ENCODE measurements at regions not wholly inside any gene's neighbourhood (a gene's known extent, or its start where the extent isn't known, plus 50 kb on each side); places are given as distances from the start of the nearest gene placed in this dataset.

GRCh38 chr13:50576156-50576555, 267.3 kb downstream of the DLEU7 start:
- no peak for DNase-seq (ENCODE audit: low spot score)

GRCh38 chr13:50577806-50578205, 265.7 kb downstream of the DLEU7 start:
- DNase-seq (ENCODE audit: low spot score) = no peak

GRCh38 chr13:50580684-50581305, 262.7 kb downstream of the DLEU7 start:
- DNase-seq (ENCODE audit: low spot score) = no peak

- no peak for DNase-seq (ENCODE audit: low spot score)
These were observed 261.8 kb downstream of the DLEU7 start for GRCh38 chr13:50581586-50582196.

GRCh38 chr13:50584856-50585580, 258.5 kb downstream of the DLEU7 start:
- DNase-seq (ENCODE audit: low spot score) = no peak

- DNase-seq (ENCODE audit: low spot score) = no peak
These were observed 257.6 kb downstream of the DLEU7 start for GRCh38 chr13:50585674-50586413.

GRCh38 chr13:50586414-50587083, 256.9 kb downstream of the DLEU7 start:
- DNase-seq (ENCODE audit: low spot score) = no peak

- DNase-seq (ENCODE audit: low spot score) = no peak
These were observed 256.4 kb downstream of the DLEU7 start for GRCh38 chr13:50587115-50587514.

GRCh38 chr13:50587645-50588373, 255.7 kb downstream of the DLEU7 start:
- no peak for DNase-seq (ENCODE audit: low spot score)

GRCh38 chr13:50588491-50589130, 254.9 kb downstream of the DLEU7 start:
- DNase-seq (ENCODE audit: low spot score) = no peak

GRCh38 chr13:50589139-50589538, 254.4 kb downstream of the DLEU7 start:
- no peak for DNase-seq (ENCODE audit: low spot score)

- DNase-seq (ENCODE audit: low spot score) = no peak
These were observed 253.8 kb downstream of the DLEU7 start for GRCh38 chr13:50589651-50590054.

- no peak for DNase-seq (ENCODE audit: low spot score)
These were observed 250.9 kb downstream of the DLEU7 start for GRCh38 chr13:50592412-50593155.

- DNase-seq (ENCODE audit: low spot score) = no peak
These were observed 250.3 kb downstream of the DLEU7 start for GRCh38 chr13:50593207-50593606.

GRCh38 chr13:50594276-50595051, 249.0 kb downstream of the DLEU7 start:
- DNase-seq (ENCODE audit: low spot score) = no peak

GRCh38 chr13:50595196-50595595, 248.3 kb downstream of the DLEU7 start:
- no peak for DNase-seq (ENCODE audit: low spot score)

GRCh38 chr13:50596156-50596555, 247.3 kb downstream of the DLEU7 start:
- DNase-seq (ENCODE audit: low spot score) = no peak

- no peak for DNase-seq (ENCODE audit: low spot score)
These were observed 246.7 kb downstream of the DLEU7 start for GRCh38 chr13:50596776-50597203.

GRCh38 chr13:50598338-50598737, 245.2 kb downstream of the DLEU7 start:
- no peak for DNase-seq (ENCODE audit: low spot score)
